ENCODE measurements at regions not wholly inside any gene's neighbourhood (a gene's known extent, or its start where the extent isn't known, plus 50 kb on each side); places are given as distances from the start of the nearest gene placed in this dataset.
"Not testable (repeated sequence)": the region's sequence is repeated elsewhere in the genome, so short reads cannot be mapped to it uniquely, and the experiment has no call there.

- no peak for DNase-seq (ENCODE audit: low read depth in 2 of 2)
Observed at GRCh38 chr10:85448716-85449115, 917.9 kb downstream of the GRID1 start.

DNA sequence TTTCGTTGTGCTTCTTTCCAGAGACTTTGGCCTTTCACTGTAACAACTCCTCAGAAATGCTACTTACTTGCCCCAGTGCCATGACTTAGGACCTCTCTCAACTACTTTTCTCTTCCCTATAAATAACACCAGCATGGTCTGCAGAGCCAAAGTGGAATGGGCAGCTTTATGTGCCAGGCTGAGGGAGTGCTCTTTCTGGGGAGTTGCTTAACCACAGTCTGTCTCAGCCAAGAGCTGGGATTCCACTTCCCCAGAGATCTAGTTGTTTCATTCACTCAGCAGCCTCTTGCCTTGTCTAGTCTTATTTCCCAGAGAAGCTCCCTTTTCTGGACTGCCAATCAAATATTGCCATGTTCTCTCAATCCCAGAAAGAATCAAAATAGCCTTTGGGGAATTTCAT lies 912.2 kb downstream of the GRID1 start:
- DNase-seq (ENCODE audit: low read depth in 2 of 2), result no peak

DNA sequence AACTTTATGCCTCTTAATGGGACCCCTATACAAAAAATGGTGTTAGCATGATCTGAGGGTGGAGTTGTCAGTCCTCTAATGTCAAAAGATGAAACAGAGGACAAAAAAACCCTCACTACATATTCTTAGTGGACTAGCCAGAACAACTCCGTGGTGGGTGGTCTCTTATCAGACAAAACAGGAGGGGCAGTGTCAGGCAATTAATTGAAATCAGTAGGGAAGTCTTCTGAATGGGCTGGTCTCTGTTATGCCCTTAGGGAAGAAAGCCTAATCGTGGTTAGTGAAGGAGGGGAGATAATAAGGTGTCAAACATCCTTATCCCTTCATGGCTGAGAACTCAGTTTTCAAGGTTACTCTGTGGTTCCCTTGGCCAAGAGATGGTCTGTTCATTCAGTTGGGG lies 909.4 kb downstream of the GRID1 start:
- no peak for DNase-seq (ENCODE audit: low read depth in 2 of 2)

GRCh38 chr10:85458324-85458723 lies 908.3 kb downstream of the GRID1 start:
- DNase-seq (ENCODE audit: low read depth in 2 of 2), result no peak

- no peak for DNase-seq (ENCODE audit: low read depth in 2 of 2)
Observed at GRCh38 chr10:85459906-85460305, 906.7 kb downstream of the GRID1 start.

DNA sequence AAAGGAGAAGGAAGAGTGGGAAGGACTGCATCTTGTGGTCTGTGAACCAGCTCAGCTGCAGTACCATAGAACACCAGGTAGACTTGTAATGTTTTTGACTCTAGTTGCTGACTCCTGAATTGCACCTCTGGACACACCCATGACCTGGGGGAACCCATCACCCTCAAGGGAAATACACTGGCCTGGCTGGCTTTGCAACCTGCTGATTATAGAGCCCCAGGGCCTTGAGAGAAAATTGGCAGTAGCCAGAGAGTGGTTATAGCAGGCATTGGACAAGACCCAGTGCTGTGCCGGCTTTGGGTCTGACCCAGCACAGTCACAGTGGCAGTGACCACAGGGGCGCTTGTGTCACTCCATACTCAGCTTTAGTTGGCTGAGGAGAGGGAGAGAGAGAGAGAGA lies 902.3 kb downstream of the GRID1 start:
- no peak for DNase-seq (ENCODE audit: low read depth in 2 of 2)

DNA sequence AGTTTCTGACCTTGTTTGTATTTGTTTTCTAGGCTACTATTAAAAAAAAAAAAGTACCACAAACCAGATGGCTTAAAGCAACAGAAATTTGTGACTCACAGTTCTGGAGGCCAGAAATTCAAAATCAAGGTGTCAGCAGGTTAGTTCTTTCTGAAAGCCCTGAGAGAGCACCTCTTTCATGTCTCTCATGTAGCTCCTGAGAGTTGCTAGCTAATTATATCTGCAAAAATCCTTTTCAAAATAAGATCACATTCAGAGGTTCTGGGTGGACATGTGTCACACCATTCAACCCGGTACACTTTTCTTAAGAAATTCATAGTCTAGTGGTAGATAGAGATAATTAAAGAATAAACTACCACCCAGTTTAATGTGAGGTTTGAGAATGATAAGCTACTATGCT lies 888.6 kb downstream of the GRID1 start:
- no peak for DNase-seq (ENCODE audit: low read depth in 2 of 2)

DNA sequence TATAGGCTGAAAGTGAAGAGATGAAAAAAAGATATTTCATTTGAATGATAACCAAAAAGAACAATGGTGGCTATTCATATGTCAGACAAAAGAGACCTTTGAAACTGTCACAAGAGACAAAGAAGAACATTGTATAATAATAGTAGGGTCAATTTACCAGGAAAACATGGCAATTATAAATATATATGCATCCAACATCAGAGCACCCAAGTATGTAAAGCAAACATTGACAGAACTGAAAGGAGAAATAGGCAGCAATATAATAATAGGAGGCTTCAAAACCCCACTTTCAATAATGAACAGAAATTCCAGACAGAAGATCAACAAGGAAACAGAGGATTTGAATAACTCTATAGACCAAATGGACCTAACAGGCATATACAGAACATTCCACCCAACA lies 876.2 kb downstream of the GRID1 start:
- no peak for DNase-seq (ENCODE audit: low read depth in 2 of 2)

GRCh38 chr10:85491652-85492051 lies 874.9 kb downstream of the GRID1 start:
- DNase-seq (ENCODE audit: low read depth in 2 of 2), result no peak

GRCh38 chr10:85492684-85493083 lies 873.9 kb downstream of the GRID1 start:
- no peak for DNase-seq (ENCODE audit: low read depth in 2 of 2)

DNA sequence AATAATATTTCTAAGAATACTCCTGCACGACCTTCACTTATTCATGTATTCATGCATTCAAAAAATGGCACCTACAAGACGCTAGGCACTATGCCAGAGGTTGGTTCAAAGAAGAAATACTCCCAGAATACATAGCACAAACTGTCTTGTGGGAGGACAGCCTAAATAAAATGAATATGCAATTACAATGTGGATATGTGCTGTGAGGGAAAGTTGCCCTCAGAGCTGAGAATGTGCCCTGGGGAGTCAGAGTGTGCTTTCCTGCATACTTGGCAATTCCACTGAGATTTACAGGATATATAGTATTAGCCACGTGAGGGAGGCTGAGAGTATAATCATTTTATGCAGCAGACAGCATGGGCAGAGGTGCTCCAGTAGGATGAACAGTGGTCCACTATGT lies 872.9 kb downstream of the GRID1 start:
- DNase-seq (ENCODE audit: low read depth in 2 of 2), result no peak

DNA sequence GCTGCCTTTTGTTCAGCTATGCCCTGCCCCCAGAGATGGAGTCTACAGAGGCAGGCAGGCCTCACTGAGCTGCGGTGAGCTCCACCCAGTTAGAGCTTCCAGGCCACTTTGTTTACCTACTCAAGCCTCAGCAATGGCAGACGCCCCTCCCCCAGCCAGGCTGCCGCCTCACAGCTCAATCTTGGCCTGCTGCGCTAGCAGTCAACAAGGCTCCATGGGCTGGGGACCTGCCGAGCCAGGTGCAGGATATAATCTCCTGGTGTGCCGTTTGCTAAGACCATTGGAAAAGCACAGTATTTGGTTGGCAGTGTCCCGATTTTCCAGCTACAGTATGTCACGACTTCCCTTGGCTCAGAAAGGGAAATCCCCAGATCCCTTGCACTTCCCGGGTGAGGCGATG lies 862.0 kb downstream of the GRID1 start:
- DNase-seq (ENCODE audit: low read depth in 2 of 2), result not testable (repeated sequence)

DNA sequence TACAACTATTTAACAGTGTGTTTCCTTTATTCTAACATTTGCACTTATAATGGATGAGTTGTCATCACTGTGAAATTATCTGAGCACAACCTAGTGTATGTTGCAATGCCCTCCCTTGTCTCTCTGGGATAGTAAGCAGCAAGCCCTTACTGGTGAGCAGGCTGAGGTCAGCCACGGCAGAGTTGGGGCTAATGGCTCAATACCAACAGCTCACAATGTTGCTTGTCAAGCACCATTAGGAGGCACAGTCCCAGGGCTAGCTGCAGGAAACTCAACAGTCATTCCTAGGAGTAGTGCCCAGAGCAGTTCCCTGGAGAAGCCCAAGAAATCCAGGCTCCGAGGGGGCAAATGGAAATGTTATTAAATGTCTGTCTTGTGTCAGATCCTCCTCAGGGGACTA lies 858.4 kb downstream of the GRID1 start:
- DNase-seq (ENCODE audit: low read depth in 2 of 2), result no peak

DNA sequence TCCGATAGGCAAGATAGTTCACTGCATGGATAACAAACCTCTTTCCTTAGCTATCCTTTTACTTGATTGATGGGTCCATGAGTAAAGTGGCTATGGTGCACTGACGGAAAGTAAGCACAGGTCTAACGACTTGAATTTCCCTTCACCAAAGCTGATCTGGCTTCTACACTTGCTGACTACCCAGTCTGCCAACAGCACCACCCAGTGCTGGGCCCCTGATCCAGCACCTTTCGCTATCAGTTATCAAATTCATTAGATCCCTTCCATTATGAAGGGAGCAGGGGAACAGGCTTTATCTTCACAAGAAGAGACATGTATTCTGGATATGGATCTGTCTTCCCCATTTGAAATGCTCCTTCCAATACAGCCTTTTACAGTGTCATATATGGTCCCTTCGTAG lies 855.9 kb downstream of the GRID1 start:
- DNase-seq (ENCODE audit: low read depth in 2 of 2), result no peak

DNA sequence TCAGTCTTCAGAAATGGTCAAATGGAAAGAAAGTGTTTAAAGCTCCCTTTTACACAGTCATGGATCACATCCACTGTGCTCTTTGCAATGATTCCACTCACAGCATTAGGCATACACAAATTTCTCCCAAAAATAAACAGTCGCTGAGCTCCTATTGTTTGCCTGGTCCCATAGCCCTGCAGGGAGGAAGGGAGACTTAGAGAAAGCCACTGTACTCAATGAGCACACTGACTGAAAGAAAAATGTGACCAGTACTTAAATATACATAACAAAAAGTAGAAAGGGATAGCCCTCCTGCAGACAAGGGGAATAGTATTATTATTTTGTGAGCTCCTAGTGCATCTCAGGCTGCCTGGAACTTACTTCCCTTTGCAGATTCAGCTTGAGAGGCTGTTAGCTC lies 853.2 kb downstream of the GRID1 start:
- no peak for DNase-seq (ENCODE audit: low read depth in 2 of 2)

- DNase-seq (ENCODE audit: low read depth in 2 of 2), result no peak
Observed at GRCh38 chr10:85515316-85515715, 851.3 kb downstream of the GRID1 start.

GRCh38 chr10:85524001-85524666 lies 842.5 kb downstream of the GRID1 start:
- DNase-seq (ENCODE audit: low read depth in 2 of 2), result no peak

GRCh38 chr10:85527616-85528317 lies 838.8 kb downstream of the GRID1 start:
- DNase-seq (ENCODE audit: low read depth in 2 of 2), result no peak

- DNase-seq (ENCODE audit: low read depth in 2 of 2), result no peak
Observed at GRCh38 chr10:85528318-85528652, 838.3 kb downstream of the GRID1 start.

GRCh38 chr10:85531706-85532105 lies 834.9 kb downstream of the GRID1 start:
- no peak for DNase-seq (ENCODE audit: low read depth in 2 of 2)

DNA sequence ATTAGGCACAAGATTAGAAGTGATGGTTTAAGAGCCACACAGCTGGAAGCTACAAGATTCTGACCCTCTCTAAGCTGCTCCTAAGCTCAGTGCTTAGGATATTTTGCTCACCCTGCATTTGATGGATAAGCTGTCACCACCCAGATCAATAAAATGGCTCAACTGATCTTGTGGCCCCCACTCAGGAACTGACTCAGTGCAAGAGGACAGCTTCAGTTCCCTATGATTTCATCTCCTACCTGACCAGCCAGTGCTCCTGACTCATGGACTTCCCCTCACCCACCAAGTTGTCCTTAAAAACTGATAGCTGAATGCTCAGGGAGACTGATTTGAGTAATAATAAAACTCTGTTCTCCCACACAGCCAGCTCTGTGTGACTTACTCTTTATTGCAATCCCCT lies 833.8 kb downstream of the GRID1 start:
- DNase-seq (ENCODE audit: low read depth in 2 of 2), result no peak

- no peak for DNase-seq (ENCODE audit: low read depth in 2 of 2)
Observed at GRCh38 chr10:85535926-85536325, 830.7 kb downstream of the GRID1 start.

- no peak for DNase-seq (ENCODE audit: low read depth in 2 of 2)
Observed at GRCh38 chr10:85537561-85537960, 829.0 kb downstream of the GRID1 start.

DNA sequence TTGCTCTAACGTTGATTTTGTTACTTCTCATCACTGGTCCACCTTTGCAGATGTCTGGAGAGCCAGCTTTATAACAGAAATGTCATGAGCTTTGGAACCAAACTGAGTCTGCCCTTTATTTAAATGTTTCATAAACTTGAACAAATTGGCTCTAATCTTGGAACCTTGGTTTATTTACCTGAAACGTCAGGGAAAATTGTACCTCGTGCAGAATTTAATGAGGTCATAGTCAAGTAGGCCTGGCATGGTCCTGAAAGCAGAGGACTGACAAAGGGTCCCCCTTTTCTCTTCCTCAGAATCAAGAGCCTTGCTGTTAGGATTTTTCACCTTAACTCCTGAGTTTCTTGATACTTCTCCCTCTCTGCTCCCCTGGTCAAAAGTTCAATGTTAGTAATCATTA lies 828.0 kb downstream of the GRID1 start:
- DNase-seq (ENCODE audit: low read depth in 2 of 2), result no peak
